ENCODE measurements at regions not wholly inside any gene's neighbourhood (a gene's known extent, or its start where the extent isn't known, plus 50 kb on each side); places are given as distances from the start of the nearest gene placed in this dataset.
"Not testable (repeated sequence)": the region's sequence is repeated elsewhere in the genome, so short reads cannot be mapped to it uniquely, and the experiment has no call there.

GRCh38 chr3:144773350-144773749, 801.7 kb downstream of the DIPK2A start:
- DNase-seq: no peak

GRCh38 chr3:144774897-144775296, 803.3 kb downstream of the DIPK2A start:
- no peak for DNase-seq

GRCh38 chr3:144775551-144775950, 803.9 kb downstream of the DIPK2A start:
- DNase-seq: no peak

GRCh38 chr3:144777906-144778305, 806.3 kb downstream of the DIPK2A start:
- DNase-seq: no peak

- DNase-seq: no peak
These were observed 819.4 kb downstream of the DIPK2A start for GRCh38 chr3:144791034-144791433.

GRCh38 chr3:144801890-144802289, 830.3 kb downstream of the DIPK2A start:
- no peak for DNase-seq

- no peak for DNase-seq
These were observed 837.8 kb downstream of the DIPK2A start for GRCh38 chr3:144809380-144809779.

- no peak for DNase-seq
These were observed 838.5 kb downstream of the DIPK2A start for GRCh38 chr3:144810160-144810559.

GRCh38 chr3:144815655-144816054, 844.0 kb downstream of the DIPK2A start:
- DNase-seq: no peak

GRCh38 chr3:144816323-144816722, 844.7 kb downstream of the DIPK2A start:
- no peak for DNase-seq

- DNase-seq: no peak
These were observed 847.4 kb downstream of the DIPK2A start for GRCh38 chr3:144818973-144819372.

GRCh38 chr3:144820232-144820631, 848.6 kb downstream of the DIPK2A start:
- DNase-seq: not testable (repeated sequence)

- DNase-seq: no peak
These were observed 849.1 kb downstream of the DIPK2A start for GRCh38 chr3:144820726-144821125.

GRCh38 chr3:144821583-144821982, 850.0 kb downstream of the DIPK2A start:
- no peak for DNase-seq

GRCh38 chr3:144822671-144823070, 851.0 kb downstream of the DIPK2A start:
- no peak for DNase-seq

GRCh38 chr3:144831955-144832716, 860.5 kb downstream of the DIPK2A start:
- DNase-seq: no peak

GRCh38 chr3:144839991-144840390, 868.4 kb downstream of the DIPK2A start:
- no peak for DNase-seq

GRCh38 chr3:144840866-144841265, 869.2 kb downstream of the DIPK2A start:
- no peak for DNase-seq

- DNase-seq: no peak
These were observed 871.5 kb downstream of the DIPK2A start for GRCh38 chr3:144843099-144843498.

- no peak for DNase-seq
These were observed 881.4 kb downstream of the DIPK2A start for GRCh38 chr3:144852999-144853398.

- DNase-seq: not testable (repeated sequence)
These were observed 882.4 kb downstream of the DIPK2A start for GRCh38 chr3:144854020-144854419.

GRCh38 chr3:144859161-144859560, 887.5 kb downstream of the DIPK2A start:
- DNase-seq: no peak

- no peak for DNase-seq
These were observed 893.0 kb downstream of the DIPK2A start for GRCh38 chr3:144864646-144865045.

- no peak for DNase-seq
These were observed 894.3 kb downstream of the DIPK2A start for GRCh38 chr3:144865948-144866347.

- no peak for DNase-seq
These were observed 894.9 kb downstream of the DIPK2A start for GRCh38 chr3:144866476-144866875.

Measured in GF-D8 (cell line).